Liver (tissue), 8 donors: ENCODE measurements at regions not wholly inside any gene's neighbourhood (a gene's known extent, or its start where the extent isn't known, plus 50 kb on each side); places are given as distances from the start of the nearest gene placed in this dataset.

Source experiments
- DNase-seq: peaks from one replicate; pipeline ENCODE4 v3.0.0-alpha.2; 2017; ENCODE audit warnings: low spot score
- H3K27ac ChIP-seq, 2 donors: one replicate each; pipeline ENCODE4 v1.7.0; 2013; ENCODE audit warnings: inconsistent platforms in 2 of 2, low read length in 2 of 2, control low read depth in 1 of 2, low read depth in 1 of 2, mild to moderate bottlenecking in 1 of 2
- H3K27me3 ChIP-seq, 4 donors: one replicate each; pipeline versions ENCODE4 v1.6.1 to v1.7.0; 2013; ENCODE audit warnings: low read length in 3 of 4, inconsistent platforms in 1 of 4, mild to moderate bottlenecking in 1 of 4, moderate library complexity in 1 of 4; ENCODE audit not compliant: control insufficient read depth in 4 of 4, insufficient read depth in 4 of 4
- H3K36me3 ChIP-seq, 4 donors: one replicate each; pipeline versions ENCODE4 v1.6.1 to v1.7.0; 2013; ENCODE audit warnings: low read length in 3 of 4, mild to moderate bottlenecking in 3 of 4, low read depth in 1 of 4, moderate library complexity in 1 of 4; ENCODE audit not compliant: control insufficient read depth in 4 of 4, insufficient read depth in 3 of 4
- H3K4me1 ChIP-seq, 4 donors: one replicate each; pipeline versions ENCODE4 v1.6.1 to v1.7.0; 2013; ENCODE audit warnings: low read length in 3 of 4, mild to moderate bottlenecking in 3 of 4, moderate library complexity in 1 of 4; ENCODE audit not compliant: control insufficient read depth in 4 of 4, insufficient read depth in 4 of 4
- H3K4me3 ChIP-seq, 3 donors: one replicate each; pipeline versions ENCODE4 v1.6.1 to v1.7.0; 2013; ENCODE audit warnings: low read length in 3 of 3, control low read depth in 1 of 3, low read depth in 1 of 3, mild to moderate bottlenecking in 1 of 3
- H3K9ac ChIP-seq, 2 donors: one replicate each; pipeline ENCODE4 v1.7.0; 2013; ENCODE audit warnings: low read length in 2 of 2, mild to moderate bottlenecking in 2 of 2, moderate library complexity in 2 of 2, control low read depth in 1 of 2, low read depth in 1 of 2
- H3K9me3 ChIP-seq, 4 donors: one replicate each; pipeline versions ENCODE4 v1.6.1 to v1.7.0; 2013; ENCODE audit warnings: low read length in 3 of 4; ENCODE audit not compliant: control insufficient read depth in 4 of 4
- ATF3 ChIP-seq: IDR thresholded peaks from 2 replicates; pipeline ENCODE4 v1.6.1; 2016; ENCODE audit warnings: antibody characterized with exemption
- EGR1 ChIP-seq, 2 donors: IDR thresholded peaks; 2 replicates each; pipeline ENCODE4 v1.6.1; 2016 to 2018; ENCODE audit warnings: antibody characterized with exemption in 2 of 2, low read depth in 2 of 2
- FOXA1 ChIP-seq: IDR thresholded peaks from 2 replicates; pipeline ENCODE4 v1.6.1; 2016; ENCODE audit warnings: antibody characterized with exemption
- GABPA ChIP-seq, 2 donors: IDR thresholded peaks in 1 of 2; conservative IDR thresholded peaks in 1 of 2; 2 replicates each; pipeline ENCODE4 v1.6.1; 2016; ENCODE audit warnings: antibody characterized with exemption in 2 of 2, mild to moderate bottlenecking in 1 of 2, moderate library complexity in 1 of 2
- HNF4A ChIP-seq, 2 donors: conservative IDR thresholded peaks; 2 replicates each; pipeline ENCODE4 v1.6.1; 2016; ENCODE audit warnings: antibody characterized with exemption in 2 of 2, mild to moderate bottlenecking in 2 of 2
- HNF4G ChIP-seq: IDR thresholded peaks from 2 replicates; pipeline ENCODE4 v1.6.1; 2016; ENCODE audit warnings: antibody characterized with exemption
- JUND ChIP-seq, 2 donors: IDR thresholded peaks; 2 replicates each; pipeline ENCODE4 v1.6.1; 2016; ENCODE audit warnings: antibody characterized with exemption in 2 of 2
- NR2F2 ChIP-seq: IDR thresholded peaks from 2 replicates; pipeline ENCODE4 v1.6.1; 2016; ENCODE audit warnings: antibody characterized with exemption
- RAD21 ChIP-seq, 2 donors: IDR thresholded peaks; 2 replicates each; pipeline ENCODE4 v1.6.1; 2016; ENCODE audit warnings: antibody characterized with exemption in 2 of 2, mild to moderate bottlenecking in 2 of 2
- REST ChIP-seq: IDR thresholded peaks from 2 replicates; pipeline ENCODE4 v1.6.1; 2016; ENCODE audit warnings: antibody characterized with exemption, mild to moderate bottlenecking
- SP1 ChIP-seq: IDR thresholded peaks from 2 replicates; pipeline ENCODE4 v1.6.1; 2018; ENCODE audit warnings: antibody characterized with exemption, mild to moderate bottlenecking
- TAF1 ChIP-seq: conservative IDR thresholded peaks from 2 replicates; pipeline ENCODE4 v1.6.1; 2016; ENCODE audit warnings: antibody characterized with exemption, mild to moderate bottlenecking
- whole genome bisulfite sequencing: extraction: QIAGEN DNeasy Blood & Tissue Kit; methylation state at CpG from one replicate; pipeline ENCODE4 v1.1.7; 2013; 5-methylcytosine and 5-hydroxymethylcytosine counted together
- TF ChIP-seq, protein P1 (sequence below): IDR thresholded peaks from 2 replicates; pipeline ENCODE4 v1.6.1; 2016; ENCODE audit warnings: antibody characterized with exemption
- TF ChIP-seq, protein P2 (sequence below): fragments of 150-350 bp; IDR thresholded peaks from 2 replicates; pipeline ENCODE4 v1.5.1; 2017; ENCODE audit warnings: improper control_type of control experiment, low read depth, low read length; ENCODE audit not compliant: missing input control
- donor health status: healthy.
- donor health status: healthy.
- donor health status: healthy.
- donor health status: healthy.
- donor health status: healthy.

DNA sequence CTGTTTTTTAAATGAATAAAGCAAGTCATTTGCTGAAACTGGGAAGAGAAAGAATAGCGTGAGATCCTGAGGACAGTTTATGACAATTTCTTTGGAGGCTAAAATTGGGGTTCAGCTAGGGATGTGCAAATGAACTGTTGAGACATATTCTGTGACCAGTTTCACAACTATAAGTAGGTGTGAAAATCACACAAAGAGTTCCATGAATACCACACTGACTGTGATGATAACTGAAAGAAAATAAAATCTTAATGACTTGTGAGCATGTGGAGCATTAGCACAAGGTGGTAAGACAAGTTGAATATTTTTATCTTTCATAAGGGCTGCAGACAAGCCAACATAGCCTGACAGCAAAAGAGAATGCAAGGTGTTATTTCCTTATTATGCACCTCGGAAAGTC lies 61.1 kb upstream of the PDGFD start (continued):
- no peak for TF ChIP-seq EGR1 (IDR thresholded peaks at IDR 0.05; ENCODE audit: low read depth in 2 of 2)

DNA sequence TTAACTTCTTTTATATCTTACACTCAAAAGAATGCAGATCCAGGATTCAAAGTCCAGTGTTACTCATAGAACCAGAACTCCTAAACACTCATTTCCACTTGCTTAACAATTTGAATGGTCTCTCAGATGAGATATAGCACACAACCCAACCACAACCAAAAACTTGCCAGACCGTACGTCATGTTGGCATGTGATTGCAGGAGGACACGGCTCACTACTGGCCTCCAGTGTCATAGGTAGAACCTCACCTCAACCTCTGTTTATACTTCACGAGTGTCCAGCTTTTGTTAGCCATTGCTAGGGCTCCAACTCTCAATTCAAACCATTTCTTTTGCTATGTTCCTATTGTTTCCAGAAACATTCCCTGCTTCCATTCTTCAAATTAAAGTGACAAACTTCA lies 58.5 kb upstream of the PDGFD start:
- no peaks in the 10 kb centered on the region for H3K36me3 ChIP-seq
- 62% methylated on average over 4 of the region's 4 CpGs for WGBS
- H3K9me3 ChIP-seq, result no peaks in the 10 kb centered on the region
- H3K4me3 ChIP-seq, result no peak overlapping the region
- H3K27ac ChIP-seq, result no peak overlapping the region
- TF ChIP-seq HNF4A (conservative IDR thresholded peaks at IDR 0.05) (no peak), ATF3 (no peak), JUND (IDR thresholded peaks at IDR 0.05) (no peak), TAF1 (no peak)
- peaks cover 0 to 3% (median 0%) of the 10 kb centered on the region in 4 donors for H3K27me3 ChIP-seq
- no peaks in the 10 kb centered on the region for H3K4me1 ChIP-seq
- no peak for DNase-seq
- H3K9ac ChIP-seq, result no peak overlapping the region

- no peaks in the 10 kb centered on the region for H3K9me3 ChIP-seq
- TF ChIP-seq TAF1 (no peak), REST (no peak), FOXA1 (no peak), RAD21 (IDR thresholded peaks at IDR 0.05) (no peak), JUND (IDR thresholded peaks at IDR 0.05) (no peak), NR2F2 (no peak), HNF4G (no peak), ATF3 (no peak), SP1 (no peak), GABPA (IDR thresholded peaks at IDR 0.05 in 1 of 2, conservative IDR thresholded peaks at IDR 0.05 in 1 of 2) (no peak)
- TF ChIP-seq, protein P1, sequence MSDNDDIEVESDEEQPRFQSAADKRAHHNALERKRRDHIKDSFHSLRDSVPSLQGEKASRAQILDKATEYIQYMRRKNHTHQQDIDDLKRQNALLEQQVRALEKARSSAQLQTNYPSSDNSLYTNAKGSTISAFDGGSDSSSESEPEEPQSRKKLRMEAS, result no peak
- TF ChIP-seq, protein P2, sequence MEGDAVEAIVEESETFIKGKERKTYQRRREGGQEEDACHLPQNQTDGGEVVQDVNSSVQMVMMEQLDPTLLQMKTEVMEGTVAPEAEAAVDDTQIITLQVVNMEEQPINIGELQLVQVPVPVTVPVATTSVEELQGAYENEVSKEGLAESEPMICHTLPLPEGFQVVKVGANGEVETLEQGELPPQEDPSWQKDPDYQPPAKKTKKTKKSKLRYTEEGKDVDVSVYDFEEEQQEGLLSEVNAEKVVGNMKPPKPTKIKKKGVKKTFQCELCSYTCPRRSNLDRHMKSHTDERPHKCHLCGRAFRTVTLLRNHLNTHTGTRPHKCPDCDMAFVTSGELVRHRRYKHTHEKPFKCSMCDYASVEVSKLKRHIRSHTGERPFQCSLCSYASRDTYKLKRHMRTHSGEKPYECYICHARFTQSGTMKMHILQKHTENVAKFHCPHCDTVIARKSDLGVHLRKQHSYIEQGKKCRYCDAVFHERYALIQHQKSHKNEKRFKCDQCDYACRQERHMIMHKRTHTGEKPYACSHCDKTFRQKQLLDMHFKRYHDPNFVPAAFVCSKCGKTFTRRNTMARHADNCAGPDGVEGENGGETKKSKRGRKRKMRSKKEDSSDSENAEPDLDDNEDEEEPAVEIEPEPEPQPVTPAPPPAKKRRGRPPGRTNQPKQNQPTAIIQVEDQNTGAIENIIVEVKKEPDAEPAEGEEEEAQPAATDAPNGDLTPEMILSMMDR, result no peak
- no peaks in the 10 kb centered on the region for H3K4me1 ChIP-seq
- no peak for DNase-seq
- H3K4me3 ChIP-seq, result no peak overlapping the region
- no peak overlapping the region for H3K9ac ChIP-seq
- no peak overlapping the region for H3K27ac ChIP-seq
- H3K27me3 ChIP-seq, result peaks cover 0 to 3% (median 0%) of the 10 kb centered on the region in 4 donors
- no peaks in the 10 kb centered on the region for H3K36me3 ChIP-seq
These were observed 57.5 kb upstream of the PDGFD start for GRCh38 chr11:104221455-104221854.
